Endodermal cell (in vitro differentiated cells): ENCODE measurements at regions not wholly inside any gene's neighbourhood (a gene's known extent, or its start where the extent isn't known, plus 50 kb on each side); places are given as distances from the start of the nearest gene placed in this dataset.

Source experiments
- DNase-seq: peaks from one replicate; pipeline ENCODE4 v3.0.0-alpha.2; 2017
- H3K27ac ChIP-seq: 2 replicates; pipeline ENCODE4 v1.5.1; 2013; ENCODE audit warnings: mild to moderate bottlenecking, low read depth, low read length, moderate library complexity
- H3K27me3 ChIP-seq: 2 replicates; pipeline ENCODE4 v1.6.1; 2013; ENCODE audit warnings: mild to moderate bottlenecking, low read length, moderate library complexity; ENCODE audit not compliant: insufficient read depth, control insufficient read depth, poor library complexity, severe bottlenecking
- H3K36me3 ChIP-seq: 2 replicates; pipeline ENCODE4 v1.7.0; 2013; ENCODE audit warnings: mild to moderate bottlenecking, low read length, moderate library complexity; ENCODE audit not compliant: control insufficient read depth, insufficient read depth
- H3K4me1 ChIP-seq: one replicate; pipeline ENCODE4 v1.7.0; 2013; ENCODE audit warnings: low read length; ENCODE audit not compliant: control insufficient read depth, insufficient read depth
- H3K4me3 ChIP-seq: 2 replicates; pipeline ENCODE4 v1.5.1; 2013; ENCODE audit warnings: mild to moderate bottlenecking, low read length, moderate library complexity
- H3K9ac ChIP-seq: 2 replicates; pipeline ENCODE4 v1.6.1; 2013; ENCODE audit warnings: mild to moderate bottlenecking, low read length, moderate library complexity; ENCODE audit not compliant: poor library complexity, severe bottlenecking; ENCODE audit errors: extremely low read depth
- H3K9me3 ChIP-seq: 2 replicates; pipeline ENCODE4 v1.6.1; 2013; ENCODE audit warnings: mild to moderate bottlenecking, low read length, moderate library complexity; ENCODE audit not compliant: control insufficient read depth
- H3K27ac Mint-ChIP-seq: 2 replicates; pipeline ENCODE4 v1.8.0; 2020; ENCODE audit warnings: mixed read lengths
- H3K27me3 Mint-ChIP-seq: 2 replicates; pipeline ENCODE4 v1.8.0; 2021; ENCODE audit warnings: mild to moderate bottlenecking, mixed read lengths; ENCODE audit not compliant: insufficient read depth
- H3K36me3 Mint-ChIP-seq: 2 replicates; pipeline ENCODE4 v1.8.0; 2020; ENCODE audit warnings: low read depth, mixed read lengths
- H3K4me1 Mint-ChIP-seq: 2 replicates; pipeline ENCODE4 v1.8.0; 2020; ENCODE audit warnings: mixed read lengths
- H3K4me3 Mint-ChIP-seq: 2 replicates; pipeline ENCODE4 v1.8.0; 2020; ENCODE audit warnings: mild to moderate bottlenecking, moderate library complexity, mixed read lengths
- H3K9me3 Mint-ChIP-seq: 2 replicates; pipeline ENCODE4 v1.8.0; 2020; ENCODE audit warnings: mild to moderate bottlenecking, mixed read lengths
- WGBS, 2 experiments: methylation state at CpG; one replicate each; pipeline versions ENCODE4 v1.1.5 to v1.1.7; 2013; ENCODE audit warnings: missing lambda C conversion rate in 2 of 2, mixed read lengths in 1 of 2; ENCODE audit not compliant: insufficient coverage in 1 of 2, insufficient read length in 1 of 2; 5-methylcytosine and 5-hydroxymethylcytosine counted together
- TF ChIP-seq, protein P1 (sequence below): fragments of 200-600 bp; sonication (generic); conservative IDR thresholded peaks from 2 replicates; pipeline ENCODE4 v1.5.0; 2021; ENCODE audit warnings: antibody characterized with exemption, mild to moderate bottlenecking

DNA sequence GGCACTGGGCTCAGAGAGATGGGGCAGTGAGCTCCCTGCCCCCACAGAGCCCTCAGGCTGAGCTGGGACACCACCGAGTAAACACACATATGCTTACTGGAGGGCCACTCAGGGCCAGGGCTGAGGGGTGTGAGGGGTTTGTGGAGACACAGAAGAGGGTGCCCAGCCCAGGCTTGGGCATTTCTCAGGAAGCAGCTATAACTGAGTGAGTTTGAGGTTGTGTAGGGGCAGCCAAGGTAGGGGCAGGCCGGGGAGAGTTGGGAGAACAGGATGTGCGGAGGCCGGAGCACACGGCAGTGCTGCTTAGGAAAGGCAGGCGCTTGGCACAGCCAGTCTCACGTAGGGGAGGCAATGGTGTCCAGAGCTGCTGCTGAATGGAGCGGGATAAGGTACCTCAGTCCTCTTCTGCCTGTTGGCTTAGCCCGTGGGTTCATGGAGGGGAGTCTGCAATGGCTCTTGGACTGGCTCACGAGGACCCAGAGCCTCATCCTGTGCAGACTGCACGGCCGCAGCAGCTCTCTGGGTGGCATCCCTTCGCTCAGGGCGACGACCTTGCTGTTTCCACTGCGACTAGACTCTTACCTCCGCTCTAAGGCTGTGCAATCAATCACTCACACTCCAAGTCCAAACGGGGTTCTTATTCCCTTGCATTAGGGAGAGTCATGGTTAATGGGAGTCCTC, 466.1 kb upstream of the HS6ST1 start:
- no peak overlapping the region for H3K27ac Mint-ChIP-seq
- no peak for DNase-seq
- H3K27ac ChIP-seq, result no peak overlapping the region

GRCh38 chr2:128786316-128786715, 467.6 kb upstream of the HS6ST1 start:
- H3K4me3 Mint-ChIP-seq, result no peak overlapping the region
- H3K36me3 Mint-ChIP-seq, result no peaks in the 10 kb centered on the region
- peak overlapping the region; percentile 40 for H3K27ac ChIP-seq
- peaks cover 8% of the 10 kb centered on the region for H3K4me1 ChIP-seq
- peaks cover 2% of the 10 kb centered on the region for H3K9me3 Mint-ChIP-seq
- H3K27me3 ChIP-seq, result no peaks in the 10 kb centered on the region
- peaks cover 19% of the 10 kb centered on the region for H3K4me1 Mint-ChIP-seq
- peaks cover 2% of the 10 kb centered on the region for H3K27me3 Mint-ChIP-seq
- TF ChIP-seq, protein P1, sequence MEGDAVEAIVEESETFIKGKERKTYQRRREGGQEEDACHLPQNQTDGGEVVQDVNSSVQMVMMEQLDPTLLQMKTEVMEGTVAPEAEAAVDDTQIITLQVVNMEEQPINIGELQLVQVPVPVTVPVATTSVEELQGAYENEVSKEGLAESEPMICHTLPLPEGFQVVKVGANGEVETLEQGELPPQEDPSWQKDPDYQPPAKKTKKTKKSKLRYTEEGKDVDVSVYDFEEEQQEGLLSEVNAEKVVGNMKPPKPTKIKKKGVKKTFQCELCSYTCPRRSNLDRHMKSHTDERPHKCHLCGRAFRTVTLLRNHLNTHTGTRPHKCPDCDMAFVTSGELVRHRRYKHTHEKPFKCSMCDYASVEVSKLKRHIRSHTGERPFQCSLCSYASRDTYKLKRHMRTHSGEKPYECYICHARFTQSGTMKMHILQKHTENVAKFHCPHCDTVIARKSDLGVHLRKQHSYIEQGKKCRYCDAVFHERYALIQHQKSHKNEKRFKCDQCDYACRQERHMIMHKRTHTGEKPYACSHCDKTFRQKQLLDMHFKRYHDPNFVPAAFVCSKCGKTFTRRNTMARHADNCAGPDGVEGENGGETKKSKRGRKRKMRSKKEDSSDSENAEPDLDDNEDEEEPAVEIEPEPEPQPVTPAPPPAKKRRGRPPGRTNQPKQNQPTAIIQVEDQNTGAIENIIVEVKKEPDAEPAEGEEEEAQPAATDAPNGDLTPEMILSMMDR, result no peak
- DNase-seq, result no peak
- H3K36me3 ChIP-seq, result no peaks in the 10 kb centered on the region
- peak overlapping the region; percentile 9 for H3K9ac ChIP-seq
- H3K4me3 ChIP-seq, result peak overlapping the region; percentile 5
- H3K9me3 ChIP-seq, result no peaks in the 10 kb centered on the region
- peak overlapping the region; percentile 90 for H3K27ac Mint-ChIP-seq
- WGBS, 2 experiments, result 84 to 87% methylated on average over 4 to 6 of the region's 6 CpGs

More for the DNA sequence above, 466.1 kb upstream of the HS6ST1 start:
- 84 to 92% methylated on average over 8 to 18 of the region's 18 CpGs for WGBS, 2 experiments
- no peak overlapping the region for H3K4me3 ChIP-seq
- Mint-ChIP-seq H3K4me1 (peaks cover 17% of the 10 kb centered on the region), H3K4me3 (no peak overlapping the region), H3K9me3 (peaks cover 2% of the 10 kb centered on the region), H3K27me3 (peaks cover 2% of the 10 kb centered on the region), H3K36me3 (no peaks in the 10 kb centered on the region)
- H3K27me3 ChIP-seq, result no peaks in the 10 kb centered on the region
- H3K36me3 ChIP-seq, result no peaks in the 10 kb centered on the region
- peaks cover 8% of the 10 kb centered on the region for H3K4me1 ChIP-seq
- TF ChIP-seq, protein P1, result no peak
- H3K9me3 ChIP-seq, result no peaks in the 10 kb centered on the region
- no peak overlapping the region for H3K9ac ChIP-seq

DNA sequence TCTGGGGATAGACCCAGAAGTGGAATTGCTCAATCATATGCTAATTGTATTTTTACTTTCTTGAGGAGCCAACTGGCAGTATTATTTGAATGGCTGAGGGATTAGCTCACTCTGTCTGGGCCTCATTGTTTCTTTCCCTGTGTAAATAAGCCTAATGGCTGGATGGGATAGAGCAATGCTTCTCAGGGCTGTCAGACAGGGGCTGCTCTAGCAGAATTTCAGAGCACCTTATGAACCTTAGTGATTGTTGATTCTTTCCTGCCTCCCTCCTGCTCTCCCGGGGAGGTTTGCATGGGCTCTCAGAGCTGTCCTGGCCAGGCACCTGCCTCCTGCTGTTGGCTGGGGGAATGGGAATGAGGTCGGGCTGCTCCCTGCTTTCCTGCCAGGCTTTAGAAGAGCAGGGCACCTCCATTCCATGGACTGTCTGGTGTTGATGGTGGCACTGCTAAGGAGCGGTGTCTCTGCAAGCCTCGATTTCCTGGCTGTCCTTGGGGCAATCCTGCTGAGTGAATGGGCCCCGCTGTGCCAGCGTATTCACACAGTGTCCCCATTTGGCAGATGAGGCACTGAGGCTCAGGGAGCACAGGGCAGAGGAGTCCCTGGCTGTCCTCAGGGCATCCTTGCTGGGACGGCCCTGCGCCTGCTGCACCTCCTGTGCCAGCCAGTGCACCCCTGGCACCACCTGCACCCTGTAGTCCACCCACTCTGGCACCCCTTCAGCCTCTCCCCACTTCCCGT, 468.2 kb upstream of the HS6ST1 start:
- peak; percentile 78 for DNase-seq

More for the DNA sequence above, 468.2 kb upstream of the HS6ST1 start:
- TF ChIP-seq, protein P1, result peak; percentile 64
- WGBS, 2 experiments, result 76 to 85% methylated on average over 6 to 9 of the region's 9 CpGs
- Mint-ChIP-seq H3K36me3 (no peaks in the 10 kb centered on the region), H3K4me3 (no peak overlapping the region), H3K4me1 (peaks cover 19% of the 10 kb centered on the region), H3K27me3 (peaks cover 2% of the 10 kb centered on the region), H3K9me3 (peaks cover 2% of the 10 kb centered on the region), H3K27ac (peak overlapping the region; percentile 90)
- H3K27me3 ChIP-seq, result no peaks in the 10 kb centered on the region
- peak overlapping the region; percentile 40 for H3K27ac ChIP-seq
- peaks cover 8% of the 10 kb centered on the region for H3K4me1 ChIP-seq
- peak overlapping the region; percentile 30 for H3K9ac ChIP-seq
- H3K36me3 ChIP-seq, result no peaks in the 10 kb centered on the region
- H3K9me3 ChIP-seq, result no peaks in the 10 kb centered on the region
- H3K4me3 ChIP-seq, result peak overlapping the region; percentile 5
